K562 (cell line): ENCODE measurements at regions not wholly inside any gene's neighbourhood (a gene's known extent, or its start where the extent isn't known, plus 50 kb on each side); places are given as distances from the start of the nearest gene placed in this dataset.

Experiments
- AFF4 ChIP-seq: sonication (generic); formaldehyde crosslinking; IDR thresholded peaks from 2 replicates; pipeline ENCODE4 v1.8.0; 2023; ENCODE audit warnings: mild to moderate bottlenecking, missing genetic modification reagents
- ARID4B ChIP-seq: sonication (generic); formaldehyde crosslinking; IDR thresholded peaks from 2 replicates; pipeline ENCODE4 v1.8.0; 2022; ENCODE audit warnings: mild to moderate bottlenecking, missing genetic modification reagents
- BHLHE40 ChIP-seq: IDR thresholded peaks from 2 replicates; pipeline ENCODE4 v1.6.1; 2011; ENCODE audit warnings: low read length, improper control_type of control experiment
- BRD4 ChIP-seq: fragments of 200-600 bp; sonication (generic); IDR thresholded peaks from 2 replicates; pipeline ENCODE4 v1.6.1; 2017; ENCODE audit warnings: inconsistent platforms
- CBFA2T3 ChIP-seq: fragments of 450-650 bp; IDR thresholded peaks from 2 replicates; pipeline ENCODE4 v1.6.1; 2017
- CHD4 ChIP-seq: fragments of 200-600 bp; sonication (generic); IDR thresholded peaks from 3 replicates; pipeline ENCODE4 v1.6.1; 2012; ENCODE audit warnings: low read depth, mild to moderate bottlenecking, mixed read lengths, low read length, inconsistent platforms; ENCODE audit not compliant: insufficient read depth, insufficient replicate concordance, poor library complexity, severe bottlenecking
- EP400 ChIP-seq: fragments of 450-650 bp; IDR thresholded peaks from 2 replicates; pipeline ENCODE4 v1.6.1; 2017; ENCODE audit warnings: antibody characterized with exemption, mild to moderate bottlenecking, moderate library complexity
- FOXJ3 ChIP-seq: sonication (generic); formaldehyde crosslinking; IDR thresholded peaks from 2 replicates; pipeline ENCODE4 v1.4.0; 2020; ENCODE audit warnings: mild to moderate bottlenecking, missing genetic modification reagents
- FUS ChIP-seq: fragments of 200-400 bp; formaldehyde crosslinking; optimal IDR thresholded peaks from 2 replicates; pipeline ENCODE3; 2017; ENCODE audit warnings: low read depth, low read length
- GABPB2 ChIP-seq: fragments of 250-450 bp; sonication (Bioruptor Pico); conservative IDR thresholded peaks from 2 replicates; pipeline ENCODE4 v1.5.1; 2021; ENCODE audit warnings: mild to moderate bottlenecking
- HMBOX1 ChIP-seq: sonication (generic); IDR thresholded peaks from 2 replicates; pipeline ENCODE4 v1.6.1; 2016
- MXI1 ChIP-seq: IDR thresholded peaks from 2 replicates; pipeline ENCODE4 v1.6.1; 2011; ENCODE audit warnings: low read depth, mild to moderate bottlenecking, improper control_type of control experiment, low read length
- NCOA2 ChIP-seq, 2 experiments: fragments of 450-650 bp; IDR thresholded peaks; 2 replicates each; pipeline ENCODE4 v1.6.1; 2018; ENCODE audit warnings: mild to moderate bottlenecking in 2 of 2, moderate library complexity in 1 of 2; ENCODE audit not compliant: partially characterized antibody in 2 of 2
- POLR2AphosphoS2 ChIP-seq: IDR thresholded peaks from 2 replicates; pipeline ENCODE4 v1.6.1; 2012; ENCODE audit warnings: low read length, improper control_type of control experiment
- SAP30 ChIP-seq: fragments of 200-600 bp; sonication (generic); IDR thresholded peaks from 2 replicates; pipeline ENCODE4 v1.6.1; 2012; ENCODE audit warnings: borderline replicate concordance, low read depth, mild to moderate bottlenecking, moderate library complexity, low read length, control low read depth, inconsistent platforms; ENCODE audit not compliant: insufficient read depth, poor library complexity, severe bottlenecking
- TAL1 ChIP-seq: fragments of 450-650 bp; IDR thresholded peaks from 2 replicates; pipeline ENCODE4 v1.6.1; 2016; ENCODE audit warnings: mild to moderate bottlenecking
- TARDBP ChIP-seq: fragments of 450-650 bp; IDR thresholded peaks from 2 replicates; pipeline ENCODE4 v1.6.1; 2016
- ZC3H11A ChIP-seq: IDR thresholded peaks from 2 replicates; pipeline ENCODE4 v1.6.1; 2012; ENCODE audit warnings: low read depth, low read length, improper control_type of control experiment
- ZFX ChIP-seq: sonication (generic); formaldehyde crosslinking; IDR thresholded peaks from 2 replicates; pipeline ENCODE4 v1.8.0; 2022; ENCODE audit warnings: mild to moderate bottlenecking, missing genetic modification reagents, moderate library complexity
- ZNF707 ChIP-seq: fragments of 250-450 bp; sonication (Bioruptor Pico); conservative IDR thresholded peaks from 2 replicates; pipeline ENCODE4 v1.8.0; 2022; ENCODE audit warnings: inconsistent platforms, mild to moderate bottlenecking, moderate library complexity

GRCh38 chr6:100228834-100229441, 234.9 kb upstream of the MCHR2 start (continued):
- peak; percentile 98 for TF ChIP-seq ZFX
- no peak for TF ChIP-seq TARDBP
- no peak for TF ChIP-seq FOXJ3 (CRISPR knock-in tag)
- no peak; the same call in 1 of the 2 replicates for TF ChIP-seq CBFA2T3
- no peak for TF ChIP-seq SAP30
- no peak for TF ChIP-seq ZC3H11A
- no peak for TF ChIP-seq ZNF707 (CRISPR knock-in tag)
- no peak for TF ChIP-seq CHD4
- no peak for TF ChIP-seq HMBOX1
- no peak for TF ChIP-seq ARID4B (CRISPR knock-in tag)
- TF ChIP-seq GABPB2, result no peak
- no peak for TF ChIP-seq BRD4
- no peak for TF ChIP-seq MXI1
- no peak for TF ChIP-seq TAL1
- TF ChIP-seq AFF4 (CRISPR knock-in tag), result no peak
- TF ChIP-seq BHLHE40, result no peak; the same call in 1 of the 2 replicates
- TF ChIP-seq FUS, result no peak
- no peak for TF ChIP-seq NCOA2 (IDR thresholded peaks at IDR 0.05; ENCODE audit: partially characterized antibody in 2 of 2)
- TF ChIP-seq EP400, result no peak; the same call in 1 of the 2 replicates
- no peak for TF ChIP-seq POLR2AphosphoS2
